AG09309 (cell line): ENCODE measurements at regions not wholly inside any gene's neighbourhood (a gene's known extent, or its start where the extent isn't known, plus 50 kb on each side); places are given as distances from the start of the nearest gene placed in this dataset.
A peak's percentile ranks its signal among the peaks of the same experiment; 100 is the strongest.

Experiments
- DNase-seq: peaks from one replicate; pipeline ENCODE4 v3.0.0-alpha.2; 2010; ENCODE audit warnings: low read depth
- H3K4me3 ChIP-seq: 2 replicates; pipeline ENCODE4 v1.5.1; 2011; ENCODE audit warnings: mild to moderate bottlenecking, low read depth, low read length, moderate library complexity; ENCODE audit not compliant: control insufficient read depth
- CTCF ChIP-seq: IDR thresholded peaks from 2 replicates; pipeline ENCODE4 v1.5.1; 2011; ENCODE audit warnings: mild to moderate bottlenecking, low read depth, low read length, inconsistent platforms; ENCODE audit not compliant: insufficient read depth, control insufficient read depth; ENCODE audit errors: missing control alignments

DNA sequence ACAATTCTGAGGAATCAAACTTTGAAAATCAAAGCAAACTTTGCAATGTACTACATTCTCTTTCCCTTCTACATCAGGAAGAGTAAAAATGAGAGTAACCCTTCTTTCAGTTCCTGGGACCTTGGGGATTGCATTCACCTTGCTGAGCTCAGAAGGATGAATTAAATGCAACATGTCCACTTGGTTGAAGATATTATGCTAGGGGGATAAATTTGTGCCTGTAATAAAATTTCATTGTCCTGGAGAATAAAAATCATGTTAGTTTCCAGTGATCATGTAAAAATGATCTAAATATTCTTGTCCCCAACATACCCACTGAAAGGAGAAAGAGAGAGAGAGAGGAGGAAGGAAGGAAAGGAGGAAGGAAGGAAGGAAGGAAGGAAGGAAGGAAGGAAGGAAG, 587.1 kb upstream of the NEGR1 start:
- no peak for DNase-seq
- no peak for TF ChIP-seq CTCF

DNA sequence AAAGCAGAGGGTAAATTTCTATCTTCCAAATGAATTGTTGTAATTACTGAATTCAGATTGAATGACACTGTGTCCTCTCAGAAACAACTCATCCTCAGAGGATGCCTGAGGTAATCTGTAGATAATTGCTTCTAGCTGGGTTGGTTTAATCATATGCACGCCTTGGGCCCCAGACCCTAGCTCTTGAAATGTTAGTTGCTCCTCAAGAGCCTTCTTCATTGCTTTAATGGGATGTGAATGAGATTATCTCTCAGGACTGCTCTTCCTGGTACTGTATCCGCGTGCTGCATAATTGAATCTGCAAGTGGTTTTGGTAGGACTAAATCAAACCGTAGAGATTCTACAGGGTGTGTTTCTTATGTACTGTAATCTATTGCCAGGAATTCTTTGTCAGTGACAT, 569.3 kb upstream of the NEGR1 start:
- DNase-seq, result no peak
- no peak for TF ChIP-seq CTCF
- no peak overlapping the region for H3K4me3 ChIP-seq

More for the DNA sequence above, 587.1 kb upstream of the NEGR1 start:
- no peak overlapping the region for H3K4me3 ChIP-seq

DNA sequence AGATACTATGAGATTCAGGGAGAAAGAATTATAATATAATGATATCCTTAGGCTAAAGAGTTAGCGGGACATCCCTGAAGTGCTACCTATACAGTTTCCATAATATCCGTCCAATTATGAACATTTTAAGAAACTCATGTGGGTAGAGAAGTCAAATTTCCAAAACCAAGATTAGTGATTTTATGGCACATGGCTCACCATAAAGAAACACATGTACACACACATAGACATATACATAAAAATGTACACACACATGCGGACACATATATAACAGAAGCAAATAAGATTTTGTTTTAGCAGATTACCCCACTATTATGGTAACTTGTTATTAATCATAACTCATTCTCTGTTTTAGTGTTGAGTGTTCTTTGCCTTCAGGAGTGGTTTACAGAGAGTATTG, 566.7 kb upstream of the NEGR1 start:
- DNase-seq, result no peak
- no peak overlapping the region for H3K4me3 ChIP-seq
- TF ChIP-seq CTCF, result no peak

DNA sequence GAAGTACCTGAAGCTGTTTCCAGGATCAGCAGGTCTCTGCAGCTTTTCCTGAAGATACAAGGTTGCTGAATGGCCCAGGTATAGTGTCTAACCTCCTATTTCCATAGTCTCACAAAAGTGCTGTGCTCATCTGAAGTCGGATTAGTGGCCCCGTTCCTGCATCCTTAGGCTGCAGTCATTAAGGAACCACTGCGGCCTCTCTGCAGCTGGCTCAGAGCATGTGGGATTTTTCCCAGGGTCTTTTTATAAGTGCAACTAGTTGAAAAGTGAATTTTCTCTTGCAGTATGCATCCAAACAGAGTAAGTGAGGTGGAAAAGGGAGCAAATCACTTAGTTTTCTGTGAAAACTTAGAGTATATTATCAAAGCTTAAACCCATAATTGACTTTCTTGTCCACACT, 565.3 kb upstream of the NEGR1 start:
- no peak for DNase-seq
- no peak overlapping the region for H3K4me3 ChIP-seq
- no peak for TF ChIP-seq CTCF

DNA sequence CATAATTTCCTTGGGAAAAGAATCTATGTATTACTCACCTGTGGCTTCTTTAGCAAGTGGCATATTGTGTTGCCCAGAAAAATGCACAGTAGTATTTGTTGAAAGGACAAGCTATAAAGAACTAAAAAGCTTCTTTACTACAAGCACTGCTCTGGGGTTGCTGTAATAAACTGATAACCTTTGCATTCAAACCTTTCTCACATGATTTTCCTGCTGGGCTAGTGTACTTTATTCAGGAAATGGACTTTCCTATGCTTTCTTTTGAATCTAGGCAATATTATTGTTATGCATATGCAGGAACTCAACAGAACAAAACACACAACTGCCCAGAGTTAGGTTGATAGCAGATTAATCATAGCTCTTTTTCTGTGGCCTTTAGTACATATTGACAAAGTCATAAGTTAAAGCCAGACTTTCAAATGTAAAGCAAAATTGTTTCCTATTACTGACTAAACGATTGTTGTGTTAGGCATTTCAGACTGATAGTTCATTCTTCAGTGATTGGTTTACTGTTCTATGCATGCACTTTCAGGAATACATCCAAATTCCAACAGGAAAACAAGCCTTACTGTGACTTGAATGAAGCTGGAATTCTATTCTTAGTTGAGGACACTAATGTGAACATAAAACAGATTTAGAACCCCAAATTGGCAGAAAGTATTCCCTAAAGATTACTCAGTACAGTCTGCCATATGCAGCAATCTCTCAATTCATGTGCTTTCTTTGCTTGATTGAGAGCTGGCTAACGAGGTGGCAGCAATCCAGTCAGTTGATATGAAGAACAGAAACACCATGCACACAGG, 564.3 kb upstream of the NEGR1 start:
- no peak for DNase-seq
- no peak for TF ChIP-seq CTCF
- no peak overlapping the region for H3K4me3 ChIP-seq

DNA sequence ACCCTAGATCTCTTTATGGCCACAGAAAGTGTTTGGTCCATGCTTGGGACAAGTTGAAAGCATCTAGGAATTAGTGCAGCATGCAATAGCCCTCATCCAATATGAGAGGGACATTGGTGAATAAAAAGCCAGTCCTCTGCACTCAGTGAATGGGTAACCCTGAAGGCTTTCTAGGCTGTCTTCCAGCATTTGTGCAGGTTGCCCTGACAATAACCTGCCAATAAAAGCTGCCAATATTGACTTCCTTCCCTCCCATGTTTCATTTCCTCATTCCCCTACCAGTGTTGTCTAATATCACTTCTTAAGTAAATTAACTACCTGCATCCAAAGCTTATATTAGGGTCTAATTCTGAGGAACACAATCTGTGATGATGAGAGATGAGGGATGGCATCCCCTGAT, 563.6 kb upstream of the NEGR1 start:
- DNase-seq, result no peak
- no peak for TF ChIP-seq CTCF
- no peak overlapping the region for H3K4me3 ChIP-seq

DNA sequence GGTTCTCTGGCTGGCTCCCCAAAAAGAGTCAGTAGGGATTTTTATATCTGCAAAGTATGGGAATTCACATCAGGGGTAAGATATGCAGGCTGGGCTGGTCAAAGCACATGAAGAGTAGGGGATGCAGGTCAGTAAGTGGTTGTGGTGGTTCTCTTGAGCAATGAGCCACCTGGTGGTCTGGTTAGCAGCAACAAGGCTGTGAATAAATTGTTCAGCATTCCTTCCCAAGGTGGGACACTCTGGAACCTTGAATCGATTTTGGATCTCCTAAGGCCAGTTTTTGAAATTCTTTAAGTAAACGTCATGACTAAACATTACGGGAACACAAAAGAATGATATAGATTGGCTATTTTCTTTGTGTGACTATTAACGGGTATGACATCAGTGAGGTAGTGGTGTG, 563.0 kb upstream of the NEGR1 start:
- TF ChIP-seq CTCF, result peak; percentile 40
- no peak overlapping the region for H3K4me3 ChIP-seq
- no peak for DNase-seq
